ENCODE measurements at regions not wholly inside any gene's neighbourhood (a gene's known extent, or its start where the extent isn't known, plus 50 kb on each side); places are given as distances from the start of the nearest gene placed in this dataset.

DNA sequence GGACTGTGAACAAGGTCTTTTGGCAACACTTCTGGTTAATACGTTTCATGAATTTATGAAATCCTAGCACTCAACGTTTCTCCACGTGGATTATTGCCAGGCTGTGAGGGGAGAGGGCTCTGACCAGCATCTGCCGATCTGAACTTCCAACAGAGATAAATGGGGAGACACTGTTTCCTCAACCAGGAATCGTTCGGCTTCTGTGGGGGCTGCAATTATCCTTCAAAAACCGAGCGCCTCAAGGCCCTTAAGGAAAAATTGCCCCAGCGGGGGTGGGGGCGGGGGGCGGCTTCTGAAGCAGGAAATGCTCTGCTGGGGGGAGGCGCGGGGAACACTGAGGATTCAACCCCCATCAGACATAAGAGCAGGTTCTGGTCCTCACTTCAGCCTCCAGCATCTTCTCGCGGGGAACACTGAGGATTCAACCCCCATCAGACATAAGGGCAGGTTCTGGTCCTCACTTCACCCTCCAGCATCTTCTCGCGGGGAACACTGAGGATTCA lies 155.6 kb downstream of the BRD1 start:
- POLR2A ChIA-PET (ENCODE audit: unreplicated experiment) = no interaction called here
- dilution Hi-C loops (cut with HindIII; ENCODE audit: low sequenced_read_pairs, unreplicated experiment) = no loop called here
- ATAC-seq (ENCODE audit: low read depth) = no peak

More for the DNA sequence above, 155.6 kb downstream of the BRD1 start:
- no peak overlapping the region for H2AK9ac ChIP-seq (replicated peaks; ENCODE audit: low read depth, low read length, poor library complexity)
- no peak overlapping the region for H3K4me2 ChIP-seq (ENCODE audit: low read depth, low read length)
- no peak for DNase-seq
- H3K23ac ChIP-seq (ENCODE audit: low read depth, low read length) = no peak overlapping the region
- in situ Hi-C loops (cut with MboI; ENCODE audit: low sequenced_read_pairs) = no loop called here
- H3K36me3 ChIP-seq (ENCODE audit: control insufficient read depth, insufficient read depth, low read length) = no peaks in the 10 kb centered on the region
- H2BK15ac ChIP-seq (ENCODE audit: low read depth, low read length) = no peak overlapping the region
- no peak overlapping the region for H3K18ac ChIP-seq (ENCODE audit: low read depth, low read length)
- no peaks in the 10 kb centered on the region for H3K4me1 ChIP-seq (ENCODE audit: control insufficient read depth, insufficient read depth, low read length)
- no peak overlapping the region for H3K4me3 ChIP-seq (ENCODE audit: insufficient read depth, low read depth, low read length)
- 0 out of 2 replicates have a peak, but pooled peaks cover 5% of the 10 kb centered on the region for H3K9me3 ChIP-seq (ENCODE audit: control insufficient read depth, insufficient read depth, low read length)
- no peak overlapping the region for H2AFZ ChIP-seq (replicated peaks; ENCODE audit: low read length, poor library complexity)
- H3K9ac ChIP-seq (ENCODE audit: low read depth, low read length) = no peak overlapping the region
- no peak overlapping the region for H4K91ac ChIP-seq (ENCODE audit: insufficient read depth, low read depth, low read length)
- intact Hi-C loops (cut with micrococcal nuclease) = no loop called here
- no CpG with 5 or more reads among the region's 17 CpGs for WGBS, 2 experiments (ENCODE audit: extremely low coverage in 2 of 2, insufficient read length in 1 of 2)
- no peak overlapping the region for H3K56ac ChIP-seq (ENCODE audit: extremely low read depth, insufficient read depth, low read length)
- H4K20me1 ChIP-seq (ENCODE audit: insufficient read depth, low read length) = no peaks in the 10 kb centered on the region
- H2BK5ac ChIP-seq (ENCODE audit: low read depth, low read length, poor library complexity, severe bottlenecking) = no peak overlapping the region
- no peak overlapping the region for H4K5ac ChIP-seq (ENCODE audit: low read depth, low read length)
- H3K14ac ChIP-seq (replicated peaks; ENCODE audit: low read depth, low read length) = no peak overlapping the region
- no peak overlapping the region for H4K8ac ChIP-seq (ENCODE audit: low read depth in 2 of 2, low read length in 2 of 2)
- H3K4ac ChIP-seq (ENCODE audit: low read depth, low read length) = no peak overlapping the region
- no TSS peak for BruUV-seq (replicated peaks)
- no peaks in the 10 kb centered on the region for H3K79me1 ChIP-seq (ENCODE audit: low read depth in 1 of 2, low read length in 2 of 2)
- no peak overlapping the region for H3K27ac ChIP-seq (ENCODE audit: insufficient read depth, low read length)
- H2BK20ac ChIP-seq (ENCODE audit: low read depth, low read length) = no peak overlapping the region
- CTCF ChIA-PET = no interaction called here
- H3K9me1 ChIP-seq (ENCODE audit: insufficient read depth, low read length) = no peaks in the 10 kb centered on the region
- peaks cover 9% of the 10 kb centered on the region for H3K27me3 ChIP-seq (ENCODE audit: control insufficient read depth, insufficient read depth, low read length)
- H2BK120ac ChIP-seq (ENCODE audit: low read depth, low read length) = no peak overlapping the region
- no peak overlapping the region for H2AK5ac ChIP-seq (ENCODE audit: low read depth, low read length)
- TF ChIP-seq CTCF (conservative IDR thresholded peaks at IDR 0.05; ENCODE audit: low read depth, low read length) (no peak), MXI1 (IDR thresholded peaks at IDR 0.05; ENCODE audit: borderline replicate concordance, low read depth, low read length) (no peak), NFE2L2 (IDR thresholded peaks at IDR 0.05; ENCODE audit: low read depth, low read length) (no peak), BHLHE40 (IDR thresholded peaks at IDR 0.05; ENCODE audit: low read depth, low read length) (no peak), FOS (IDR thresholded peaks at IDR 0.05; ENCODE audit: low read depth, low read length) (no peak), MAFK (IDR thresholded peaks at IDR 0.05; ENCODE audit: low read depth, low read length) (no peak), SMC3 (IDR thresholded peaks at IDR 0.05; ENCODE audit: low read depth, low read length) (no peak), CEBPB (IDR thresholded peaks at IDR 0.05; ENCODE audit: low read depth, low read length) (no peak), MAZ (IDR thresholded peaks at IDR 0.05; ENCODE audit: borderline replicate concordance, low read depth, low read length) (no peak), RFX5 (IDR thresholded peaks at IDR 0.05; ENCODE audit: low read depth, low read length) (no peak), RAD21 (IDR thresholded peaks at IDR 0.05; ENCODE audit: low read length) (no peak), ELK1 (IDR thresholded peaks at IDR 0.05; ENCODE audit: borderline replicate concordance, low read depth, low read length) (no peak), RCOR1 (IDR thresholded peaks at IDR 0.05; ENCODE audit: insufficient replicate concordance, low read length) (no peak), CHD1 (IDR thresholded peaks at IDR 0.05; ENCODE audit: low read depth, low read length) (no peak)
- TF ChIP-seq, protein P1, sequence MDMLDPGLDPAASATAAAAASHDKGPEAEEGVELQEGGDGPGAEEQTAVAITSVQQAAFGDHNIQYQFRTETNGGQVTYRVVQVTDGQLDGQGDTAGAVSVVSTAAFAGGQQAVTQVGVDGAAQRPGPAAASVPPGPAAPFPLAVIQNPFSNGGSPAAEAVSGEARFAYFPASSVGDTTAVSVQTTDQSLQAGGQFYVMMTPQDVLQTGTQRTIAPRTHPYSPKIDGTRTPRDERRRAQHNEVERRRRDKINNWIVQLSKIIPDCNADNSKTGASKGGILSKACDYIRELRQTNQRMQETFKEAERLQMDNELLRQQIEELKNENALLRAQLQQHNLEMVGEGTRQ (IDR thresholded peaks at IDR 0.05; ENCODE audit: low read depth, low read length) = no peak

Measured in IMR-90 (cell line).